Epithelial cell of esophagus (primary cell): ENCODE measurements at regions not wholly inside any gene's neighbourhood (a gene's known extent, or its start where the extent isn't known, plus 50 kb on each side); places are given as distances from the start of the nearest gene placed in this dataset.

Experiments used
- DNase-seq: peaks from one replicate; pipeline ENCODE4 v3.0.0; 2010; ENCODE audit warnings: low read depth
- H3K4me3 ChIP-seq: 2 replicates; pipeline ENCODE4 v1.5.1; 2011; ENCODE audit warnings: mild to moderate bottlenecking, low read length, control low read depth
- TF ChIP-seq, protein P1 (sequence below): IDR thresholded peaks from 2 replicates; pipeline ENCODE4 v1.5.1; 2011; ENCODE audit warnings: low read depth, mild to moderate bottlenecking, low read length, control low read depth, inconsistent platforms; ENCODE audit not compliant: insufficient read depth; ENCODE audit errors: missing control alignments

- no peak for DNase-seq
- TF ChIP-seq, protein P1, sequence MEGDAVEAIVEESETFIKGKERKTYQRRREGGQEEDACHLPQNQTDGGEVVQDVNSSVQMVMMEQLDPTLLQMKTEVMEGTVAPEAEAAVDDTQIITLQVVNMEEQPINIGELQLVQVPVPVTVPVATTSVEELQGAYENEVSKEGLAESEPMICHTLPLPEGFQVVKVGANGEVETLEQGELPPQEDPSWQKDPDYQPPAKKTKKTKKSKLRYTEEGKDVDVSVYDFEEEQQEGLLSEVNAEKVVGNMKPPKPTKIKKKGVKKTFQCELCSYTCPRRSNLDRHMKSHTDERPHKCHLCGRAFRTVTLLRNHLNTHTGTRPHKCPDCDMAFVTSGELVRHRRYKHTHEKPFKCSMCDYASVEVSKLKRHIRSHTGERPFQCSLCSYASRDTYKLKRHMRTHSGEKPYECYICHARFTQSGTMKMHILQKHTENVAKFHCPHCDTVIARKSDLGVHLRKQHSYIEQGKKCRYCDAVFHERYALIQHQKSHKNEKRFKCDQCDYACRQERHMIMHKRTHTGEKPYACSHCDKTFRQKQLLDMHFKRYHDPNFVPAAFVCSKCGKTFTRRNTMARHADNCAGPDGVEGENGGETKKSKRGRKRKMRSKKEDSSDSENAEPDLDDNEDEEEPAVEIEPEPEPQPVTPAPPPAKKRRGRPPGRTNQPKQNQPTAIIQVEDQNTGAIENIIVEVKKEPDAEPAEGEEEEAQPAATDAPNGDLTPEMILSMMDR = no peak
- H3K4me3 ChIP-seq = no peak overlapping the region
Measured at GRCh38 chr11:126114486-126115126, 51.9 kb upstream of the CDON start.

- no peak overlapping the region for H3K4me3 ChIP-seq
- TF ChIP-seq, protein P1 = no peak
- DNase-seq = no peak
Measured at GRCh38 chr11:126113963-126114362, 51.3 kb upstream of the CDON start.

GRCh38 chr11:126113515-126113957 lies 50.9 kb upstream of the CDON start:
- TF ChIP-seq, protein P1 = no peak
- peak; percentile 79 for DNase-seq
- H3K4me3 ChIP-seq = no peak overlapping the region

- H3K4me3 ChIP-seq = no peak overlapping the region
- TF ChIP-seq, protein P1 = no peak
Measured at GRCh38 chr11:126113012-126113411, 50.3 kb upstream of the CDON start.

DNA sequence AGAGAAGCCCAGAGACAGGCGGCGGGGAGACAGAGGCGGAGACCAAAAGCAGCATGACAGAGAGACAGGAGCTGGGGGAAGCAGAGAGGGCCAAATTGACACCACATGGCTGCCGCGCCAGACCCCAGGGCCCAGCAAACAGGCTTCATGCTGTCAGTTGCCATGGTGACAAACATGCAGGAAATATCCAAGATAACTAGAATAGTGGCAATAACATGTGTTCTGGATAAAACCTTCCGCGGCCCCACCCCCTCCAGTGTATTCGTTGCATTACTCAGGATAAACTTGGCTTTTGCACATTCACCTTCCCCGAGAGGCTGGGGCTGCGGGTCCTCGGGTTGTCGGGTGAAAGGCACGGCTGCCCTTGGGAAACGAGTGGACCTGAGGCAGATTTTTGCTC lies 49.9 kb upstream of the CDON start:
- H3K4me3 ChIP-seq = no peak overlapping the region
- DNase-seq = no peak
- TF ChIP-seq, protein P1 = no peak

More at GRCh38 chr11:126113012-126113411, 50.3 kb upstream of the CDON start:
- no peak for DNase-seq
